ENCODE measurements at regions not wholly inside any gene's neighbourhood (a gene's known extent, or its start where the extent isn't known, plus 50 kb on each side); places are given as distances from the start of the nearest gene placed in this dataset.

DNA sequence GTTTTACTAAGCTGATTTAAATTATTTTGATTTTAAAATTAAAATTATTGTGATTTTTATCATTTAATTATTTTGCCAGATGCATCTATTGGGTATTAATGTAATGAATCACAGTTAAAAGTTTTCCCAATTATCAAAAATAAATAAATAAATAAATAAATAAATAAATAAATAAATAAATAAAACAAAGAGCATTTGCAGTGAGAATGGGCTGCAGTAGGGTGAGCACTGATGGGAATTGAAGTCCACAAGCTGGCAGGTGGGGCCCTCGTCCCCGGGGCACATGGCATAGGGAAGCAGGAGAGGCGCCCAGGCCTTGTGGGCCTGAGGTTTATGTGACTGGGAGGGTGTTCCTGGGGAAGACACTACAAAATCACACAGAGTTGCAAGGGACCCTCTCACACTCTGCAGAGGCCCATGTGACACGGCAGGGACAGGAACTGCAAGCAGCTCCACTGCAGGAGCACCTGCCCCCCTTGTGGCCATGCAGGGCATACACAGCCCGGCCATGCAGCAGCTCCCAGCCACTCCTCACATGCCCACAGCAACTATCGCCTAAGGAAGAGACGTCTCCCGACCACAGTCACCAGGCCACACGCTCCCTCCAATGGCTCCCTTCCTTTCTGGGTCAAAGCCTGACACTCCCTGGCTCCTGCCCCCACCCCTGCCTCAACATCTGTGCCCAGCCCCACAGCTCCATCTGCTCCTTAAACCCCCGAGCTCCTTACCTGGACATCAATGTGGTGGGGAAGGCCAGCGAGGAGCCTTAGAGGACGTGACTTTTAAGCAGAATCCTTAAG lies 256.3 kb upstream of the SFSWAP start:
- TF ChIP-seq POLR2AphosphoS5 (IDR thresholded peaks at IDR 0.05; ENCODE audit: low read depth) (no peak), SPI1 (IDR thresholded peaks at IDR 0.05; ENCODE audit: borderline replicate concordance, low read depth) (no peak), CTCF (IDR thresholded peaks at IDR 0.05; ENCODE audit: insufficient read depth, low read length) (peak; percentile 67), GABPA (IDR thresholded peaks at IDR 0.05; ENCODE audit: low read depth) (no peak)
- TF ChIP-seq, protein P1, sequence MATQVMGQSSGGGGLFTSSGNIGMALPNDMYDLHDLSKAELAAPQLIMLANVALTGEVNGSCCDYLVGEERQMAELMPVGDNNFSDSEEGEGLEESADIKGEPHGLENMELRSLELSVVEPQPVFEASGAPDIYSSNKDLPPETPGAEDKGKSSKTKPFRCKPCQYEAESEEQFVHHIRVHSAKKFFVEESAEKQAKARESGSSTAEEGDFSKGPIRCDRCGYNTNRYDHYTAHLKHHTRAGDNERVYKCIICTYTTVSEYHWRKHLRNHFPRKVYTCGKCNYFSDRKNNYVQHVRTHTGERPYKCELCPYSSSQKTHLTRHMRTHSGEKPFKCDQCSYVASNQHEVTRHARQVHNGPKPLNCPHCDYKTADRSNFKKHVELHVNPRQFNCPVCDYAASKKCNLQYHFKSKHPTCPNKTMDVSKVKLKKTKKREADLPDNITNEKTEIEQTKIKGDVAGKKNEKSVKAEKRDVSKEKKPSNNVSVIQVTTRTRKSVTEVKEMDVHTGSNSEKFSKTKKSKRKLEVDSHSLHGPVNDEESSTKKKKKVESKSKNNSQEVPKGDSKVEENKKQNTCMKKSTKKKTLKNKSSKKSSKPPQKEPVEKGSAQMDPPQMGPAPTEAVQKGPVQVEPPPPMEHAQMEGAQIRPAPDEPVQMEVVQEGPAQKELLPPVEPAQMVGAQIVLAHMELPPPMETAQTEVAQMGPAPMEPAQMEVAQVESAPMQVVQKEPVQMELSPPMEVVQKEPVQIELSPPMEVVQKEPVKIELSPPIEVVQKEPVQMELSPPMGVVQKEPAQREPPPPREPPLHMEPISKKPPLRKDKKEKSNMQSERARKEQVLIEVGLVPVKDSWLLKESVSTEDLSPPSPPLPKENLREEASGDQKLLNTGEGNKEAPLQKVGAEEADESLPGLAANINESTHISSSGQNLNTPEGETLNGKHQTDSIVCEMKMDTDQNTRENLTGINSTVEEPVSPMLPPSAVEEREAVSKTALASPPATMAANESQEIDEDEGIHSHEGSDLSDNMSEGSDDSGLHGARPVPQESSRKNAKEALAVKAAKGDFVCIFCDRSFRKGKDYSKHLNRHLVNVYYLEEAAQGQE (IDR thresholded peaks at IDR 0.05; ENCODE audit: insufficient replicate concordance, low read depth) = no peak
